PFSK-1 (cell line): ENCODE measurements at regions not wholly inside any gene's neighbourhood (a gene's known extent, or its start where the extent isn't known, plus 50 kb on each side); places are given as distances from the start of the nearest gene placed in this dataset.

ENCODE experiments used
- FOXP2 ChIP-seq: optimal IDR thresholded peaks from 2 replicates; pipeline ENCODE3; 2011; ENCODE audit warnings: borderline replicate concordance, control low read depth, inconsistent platforms; ENCODE audit not compliant: insufficient read depth; ENCODE audit errors: extremely low read length, extremely low read depth
- POLR2AphosphoS5 ChIP-seq: IDR thresholded peaks from 2 replicates; pipeline ENCODE4 v1.6.1; 2012; ENCODE audit warnings: low read depth, mild to moderate bottlenecking, control low read depth, low read length, moderate library complexity
- REST ChIP-seq, 2 experiments: IDR thresholded peaks; 2 replicates each; pipeline versions ENCODE4 v1.6.1 to v1.8.0; 2011 to 2012; ENCODE audit warnings: low read depth in 2 of 2, low read length in 2 of 2, control low read depth in 1 of 2, inconsistent platforms in 1 of 2, mild to moderate bottlenecking in 1 of 2, moderate library complexity in 1 of 2; ENCODE audit not compliant: insufficient read depth in 1 of 2
- SIN3A ChIP-seq: IDR thresholded peaks from 2 replicates; pipeline ENCODE4 v1.6.1; 2012; ENCODE audit warnings: mild to moderate bottlenecking, low read length, moderate library complexity, borderline replicate concordance; ENCODE audit not compliant: insufficient read depth
- TAF1 ChIP-seq: IDR thresholded peaks from 2 replicates; pipeline ENCODE4 v1.6.1; 2012; ENCODE audit warnings: low read length, control low read depth, borderline replicate concordance; ENCODE audit not compliant: insufficient read depth

- TF ChIP-seq SIN3A (no peak), TAF1 (no peak), REST (IDR thresholded peaks at IDR 0.05; ENCODE audit: insufficient read depth in 1 of 2, low read depth in 2 of 2, low read length in 2 of 2) (no peak), POLR2AphosphoS5 (no peak), FOXP2 (no peak)
Measured at GRCh38 chr10:131032329-131033165, 279.0 kb downstream of the TCERG1L start.

GRCh38 chr10:131033166-131034085, 278.1 kb downstream of the TCERG1L start:
- TF ChIP-seq POLR2AphosphoS5: no peak
- TF ChIP-seq SIN3A: no peak
- TF ChIP-seq TAF1: no peak
- no peak for TF ChIP-seq REST (IDR thresholded peaks at IDR 0.05; ENCODE audit: insufficient read depth in 1 of 2, low read depth in 2 of 2, low read length in 2 of 2)
- no peak for TF ChIP-seq FOXP2

GRCh38 chr10:131034451-131034850, 277.1 kb downstream of the TCERG1L start:
- TF ChIP-seq POLR2AphosphoS5 (no peak), SIN3A (no peak), TAF1 (no peak), FOXP2 (no peak), REST (IDR thresholded peaks at IDR 0.05; ENCODE audit: insufficient read depth in 1 of 2, low read depth in 2 of 2, low read length in 2 of 2) (no peak)

GRCh38 chr10:131035779-131036178, 275.7 kb downstream of the TCERG1L start:
- TF ChIP-seq POLR2AphosphoS5 (no peak), SIN3A (no peak), FOXP2 (no peak), REST (IDR thresholded peaks at IDR 0.05; ENCODE audit: insufficient read depth in 1 of 2, low read depth in 2 of 2, low read length in 2 of 2) (no peak), TAF1 (no peak)
